Midbrain (tissue), 1 donor: ENCODE measurements at regions not wholly inside any gene's neighbourhood (a gene's known extent, or its start where the extent isn't known, plus 50 kb on each side); places are given as distances from the start of the nearest gene placed in this dataset.

Experiments
- DNase-seq: peaks from one replicate; lab custom pipeline; 2025; lab: John Stamatoyannopoulos, UW

GRCh38 chr20:9919271-9920014 lies 80.6 kb upstream of the PAK5 start:
- DNase-seq: no peak

- no peak for DNase-seq
These were observed 79.5 kb upstream of the PAK5 start for GRCh38 chr20:9918348-9918747.

- no peak for DNase-seq
These were observed 77.9 kb upstream of the PAK5 start for GRCh38 chr20:9916761-9917160.

GRCh38 chr20:9912858-9913434 lies 74.1 kb upstream of the PAK5 start:
- peak; percentile 57 for DNase-seq

DNA sequence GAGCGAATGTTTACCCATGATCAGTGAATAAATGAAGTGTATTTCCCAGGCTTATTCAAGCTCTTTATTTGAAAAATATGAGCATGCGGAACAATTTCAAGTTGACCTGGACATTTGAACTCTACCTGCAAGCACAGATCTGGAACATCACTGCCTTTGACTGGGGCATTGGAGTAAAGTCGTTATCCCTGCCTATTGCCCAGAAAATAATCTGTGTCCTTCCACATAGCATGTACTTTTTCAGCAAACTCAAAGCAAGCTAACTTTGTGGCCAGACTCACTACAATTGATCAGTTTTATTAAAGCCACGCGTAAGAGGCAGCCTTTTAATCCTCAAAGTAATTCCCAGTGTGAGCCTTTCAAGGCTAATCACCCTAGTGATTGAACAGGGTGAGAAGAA lies 73.4 kb upstream of the PAK5 start:
- no peak for DNase-seq

DNA sequence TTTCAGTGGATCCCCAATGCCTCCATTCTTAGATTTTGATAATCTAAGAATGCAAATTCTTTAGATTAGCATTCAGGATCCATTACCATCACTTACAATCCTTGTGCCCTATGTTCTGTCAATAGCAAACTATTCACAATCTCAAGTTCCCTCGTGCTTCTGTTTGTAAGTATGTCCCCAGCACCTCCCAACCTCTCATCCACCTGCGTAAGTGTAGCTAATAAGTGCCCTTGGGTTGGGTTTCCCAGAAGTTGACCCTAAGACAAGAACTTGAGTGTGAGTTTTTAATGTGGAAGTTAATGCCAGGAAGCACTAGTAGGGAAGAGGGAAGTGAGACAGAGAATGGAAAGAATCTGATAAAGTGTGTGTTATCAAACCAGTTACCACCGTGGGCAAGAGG lies 72.6 kb upstream of the PAK5 start:
- DNase-seq: no peak

- no peak for DNase-seq
These were observed 70.3 kb upstream of the PAK5 start for GRCh38 chr20:9909167-9909566.

DNA sequence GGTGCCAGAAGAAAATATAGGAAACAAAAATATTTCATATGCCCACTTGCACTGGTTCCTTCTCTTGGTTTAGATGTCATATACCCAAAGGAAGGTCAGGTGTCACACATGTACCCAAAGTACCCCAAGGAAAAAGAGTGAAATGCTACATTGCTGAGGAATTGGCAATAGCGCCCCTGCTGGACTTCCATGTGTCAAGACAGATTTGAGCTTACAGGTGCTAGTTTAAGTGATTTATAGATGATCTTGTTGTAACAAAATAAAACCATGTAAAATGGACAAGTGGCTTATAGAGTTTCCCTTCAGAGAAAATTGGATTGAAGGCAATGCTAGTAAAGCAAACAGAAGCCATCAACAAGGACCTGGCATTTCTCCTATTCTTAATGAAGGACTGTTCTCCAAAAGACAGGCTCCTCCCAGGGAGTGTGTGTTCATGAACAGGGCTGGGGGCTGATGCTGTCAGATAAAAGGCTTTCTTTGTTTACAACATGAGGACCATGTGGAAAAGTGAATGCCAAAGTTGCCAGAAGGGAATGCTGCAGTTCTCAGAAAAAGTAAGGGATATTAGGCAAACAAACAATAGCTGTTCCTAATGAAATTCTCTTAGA lies 64.3 kb upstream of the PAK5 start:
- no peak for DNase-seq

- DNase-seq: no peak
These were observed 50.5 kb upstream of the PAK5 start for GRCh38 chr20:9889270-9889981.
